Chondrocyte (in vitro differentiated cells): ENCODE measurements at regions not wholly inside any gene's neighbourhood (a gene's known extent, or its start where the extent isn't known, plus 50 kb on each side); places are given as distances from the start of the nearest gene placed in this dataset.

Source experiments
- DNase-seq: peaks from one replicate; pipeline ENCODE4 v3.0.0; 2021; ENCODE audit warnings: mixed read lengths, low spot score
- H3K27ac Mint-ChIP-seq: one replicate; pipeline ENCODE4 v1.8.0; 2021; ENCODE audit warnings: mild to moderate bottlenecking, moderate library complexity, mixed read lengths; ENCODE audit not compliant: unreplicated experiment
- H3K27me3 Mint-ChIP-seq: 2 replicates; pipeline ENCODE4 v1.8.0; 2021; ENCODE audit warnings: low read depth, mixed read lengths
- H3K36me3 Mint-ChIP-seq: 2 replicates; pipeline ENCODE4 v1.8.0; 2021; ENCODE audit warnings: low read depth, mixed read lengths
- H3K4me1 Mint-ChIP-seq: 2 replicates; pipeline ENCODE4 v1.8.0; 2021; ENCODE audit warnings: low read depth, mild to moderate bottlenecking, mixed read lengths
- H3K4me3 Mint-ChIP-seq: one replicate; pipeline ENCODE4 v1.8.0; 2021; ENCODE audit warnings: mild to moderate bottlenecking, moderate library complexity, mixed read lengths; ENCODE audit not compliant: unreplicated experiment
- H3K9me3 Mint-ChIP-seq: 2 replicates; pipeline ENCODE4 v1.8.0; 2021; ENCODE audit warnings: low read depth, mixed read lengths
- CTCF ChIP-seq: fragments of 200-600 bp; sonication (generic); IDR thresholded peaks from 2 replicates; pipeline ENCODE4 v1.5.0; 2021; ENCODE audit warnings: antibody characterized with exemption, mild to moderate bottlenecking, moderate library complexity

DNA sequence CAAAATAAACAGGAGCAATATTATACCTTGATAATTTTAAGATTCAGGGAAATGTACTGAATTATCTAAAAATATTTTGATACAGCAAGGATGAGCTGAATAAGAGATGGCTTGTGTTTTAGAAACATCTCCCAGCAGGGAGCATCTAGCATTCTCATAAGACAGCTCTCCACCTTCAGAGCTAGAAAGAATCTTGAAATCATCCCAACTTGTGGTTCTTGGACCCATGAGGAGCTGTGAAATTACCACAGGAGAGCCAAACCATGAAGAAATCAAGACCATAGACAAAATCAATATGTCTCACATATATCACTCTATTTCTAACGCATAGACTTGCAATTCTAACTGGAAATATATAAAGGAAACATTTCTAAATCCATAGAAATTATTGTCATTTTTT is 210.6 kb upstream of the DKK2 start:
- no peaks in the 10 kb centered on the region for H3K36me3 Mint-ChIP-seq
- no peaks in the 10 kb centered on the region for H3K9me3 Mint-ChIP-seq
- H3K27me3 Mint-ChIP-seq = no peaks in the 10 kb centered on the region
- DNase-seq = no peak
- no peak overlapping the region for H3K4me3 Mint-ChIP-seq
- H3K4me1 Mint-ChIP-seq = peaks cover 12% of the 10 kb centered on the region
- H3K27ac Mint-ChIP-seq = no peak overlapping the region
- TF ChIP-seq CTCF = no peak

DNA sequence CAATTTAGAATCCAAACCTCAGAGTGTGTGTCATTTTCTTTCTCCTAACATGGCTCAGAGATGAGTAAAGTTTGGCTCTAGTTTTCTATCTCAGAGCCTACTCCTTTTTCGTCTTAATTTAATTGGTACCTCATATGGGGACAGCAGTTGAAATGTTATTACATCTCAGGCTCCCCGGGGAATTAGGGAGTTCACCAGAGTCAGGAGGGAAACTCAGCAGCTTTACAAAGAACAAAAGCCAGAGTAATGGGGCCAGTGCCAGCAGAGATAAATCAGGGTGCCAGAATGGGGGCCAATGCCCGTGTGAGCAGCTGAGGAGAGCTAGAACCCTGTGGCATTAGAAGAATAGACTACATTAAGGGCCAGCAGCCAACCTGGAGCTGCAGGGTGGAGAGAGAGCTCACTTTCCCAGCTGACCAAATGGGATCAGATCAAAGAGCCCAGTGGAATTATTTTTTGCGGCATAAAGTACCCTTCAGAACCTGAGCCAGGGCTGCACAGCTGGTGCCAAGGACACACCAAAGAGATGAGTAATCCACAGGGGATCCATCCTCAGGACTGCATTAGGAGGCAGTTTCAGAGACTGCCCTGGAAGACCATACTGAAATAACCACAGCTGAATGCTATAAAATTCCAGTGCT is 207.1 kb upstream of the DKK2 start:
- no peak for TF ChIP-seq CTCF
- H3K36me3 Mint-ChIP-seq = no peaks in the 10 kb centered on the region
- no peak for DNase-seq
- H3K27me3 Mint-ChIP-seq = no peaks in the 10 kb centered on the region
- peaks cover 7% of the 10 kb centered on the region for H3K9me3 Mint-ChIP-seq
- H3K27ac Mint-ChIP-seq = no peak overlapping the region
- no peak overlapping the region for H3K4me3 Mint-ChIP-seq
- peaks cover 20% of the 10 kb centered on the region for H3K4me1 Mint-ChIP-seq

DNA sequence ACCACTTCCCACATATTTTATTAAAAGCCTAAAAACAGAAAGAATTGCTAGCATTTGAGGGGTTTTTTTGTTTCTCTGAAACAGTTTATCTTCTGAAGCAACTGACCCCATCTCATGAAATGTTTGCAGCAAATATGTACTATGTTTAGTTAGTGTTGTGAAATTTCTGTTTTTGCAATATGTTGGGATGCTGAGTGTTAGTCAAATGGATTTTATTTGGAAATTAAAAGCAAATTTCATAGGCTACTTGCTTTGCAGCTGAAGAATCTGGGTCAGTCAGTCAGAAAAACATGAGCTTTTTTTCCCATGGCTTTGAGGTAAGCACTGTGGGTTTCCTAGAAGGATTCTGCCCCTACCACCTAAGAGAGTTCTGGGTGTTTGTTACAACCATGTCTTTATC is 184.9 kb upstream of the DKK2 start:
- peaks cover 2% of the 10 kb centered on the region for H3K36me3 Mint-ChIP-seq
- H3K27me3 Mint-ChIP-seq = no peaks in the 10 kb centered on the region
- DNase-seq = no peak
- peaks cover 28% of the 10 kb centered on the region for H3K4me1 Mint-ChIP-seq
- H3K9me3 Mint-ChIP-seq = peaks cover 4% of the 10 kb centered on the region
- no peak for TF ChIP-seq CTCF
- H3K27ac Mint-ChIP-seq = no peak overlapping the region
- no peak overlapping the region for H3K4me3 Mint-ChIP-seq

DNA sequence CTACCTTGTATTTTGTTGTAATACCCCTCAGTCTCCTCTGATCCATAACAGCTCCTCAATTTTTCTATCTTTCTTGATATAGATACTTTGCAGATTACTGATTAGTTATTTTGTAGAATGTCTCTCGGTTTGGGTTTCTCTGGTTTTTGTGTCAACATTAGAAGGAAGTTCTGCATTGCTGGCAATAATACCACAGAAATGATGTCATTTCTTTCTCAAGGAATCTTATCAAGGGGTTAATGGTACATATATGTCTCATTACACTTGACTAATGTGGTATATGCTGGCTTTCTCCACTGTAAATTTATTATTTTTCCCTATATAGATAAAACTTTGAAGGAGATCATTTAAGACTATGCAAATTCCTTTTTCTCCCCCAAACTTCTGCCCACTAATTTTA is 183.6 kb upstream of the DKK2 start:
- Mint-ChIP-seq H3K4me1 (peaks cover 28% of the 10 kb centered on the region), H3K27ac (peak overlapping the region; percentile 85), H3K27me3 (no peaks in the 10 kb centered on the region), H3K9me3 (peaks cover 6% of the 10 kb centered on the region), H3K4me3 (no peak overlapping the region), H3K36me3 (peaks cover 4% of the 10 kb centered on the region)
- no peak for TF ChIP-seq CTCF
- no peak for DNase-seq

GRCh38 chr4:107216379-107216778 is 180.3 kb upstream of the DKK2 start:
- H3K9me3 Mint-ChIP-seq = peaks cover 3% of the 10 kb centered on the region
- no peak overlapping the region for H3K27ac Mint-ChIP-seq
- H3K27me3 Mint-ChIP-seq = no peaks in the 10 kb centered on the region
- DNase-seq = no peak
- H3K36me3 Mint-ChIP-seq = peaks cover 4% of the 10 kb centered on the region
- H3K4me1 Mint-ChIP-seq = peaks cover 43% of the 10 kb centered on the region
- no peak for TF ChIP-seq CTCF
- H3K4me3 Mint-ChIP-seq = no peak overlapping the region
